K562 (cell line): ENCODE measurements at regions not wholly inside any gene's neighbourhood (a gene's known extent, or its start where the extent isn't known, plus 50 kb on each side); places are given as distances from the start of the nearest gene placed in this dataset.

Experiments
- ATAC-seq: fragments of 200-7000 bp; cut with Tn5 transposase; 3 replicates; pipeline ENCODE4 v1.9.1; 2020; ENCODE audit warnings: moderate library complexity
- BruUV-seq: library from RNA; stranded (reverse); fragments of 400-500 nt; replicated peaks from 2 replicates; lab custom pipeline; 2021; lab: Mats Ljungman, UMichigan
- CTCF ChIA-PET: fragments of 300-600 bp; formaldehyde crosslinking; extraction: SDS; loops from one replicate; lab custom pipeline; 2021; ENCODE audit warnings: low intra/inter-chr PET ratio; lab: Yijun Ruan, JAX
- POLR2A ChIA-PET: fragments of 300-600, 350-650 bp; sonication (Branson Sonifier 250); formaldehyde crosslinking; extraction: SDS; loops from one replicate; lab custom pipeline; 2021; ENCODE audit warnings: antibody characterized with exemption, inconsistent platforms; lab: Yijun Ruan, JAX
- DNase-seq, 4 experiments: peaks; one replicate each; pipeline versions ENCODE4 v3.0.0 to v3.0.0-alpha.2; 2011 to 2018; ENCODE audit warnings: low spot score in 3 of 4, mixed read lengths in 3 of 4; ENCODE audit errors: extremely low read depth in 1 of 4
- FAIRE-seq: peaks from 2 replicates; lab custom pipeline; 2011; peaks lifted over from hg19 to GRCh38; lab: Jason Lieb, UNC
- H2AFZ ChIP-seq: 2 replicates; pipeline ENCODE4 v1.6.0; 2011; ENCODE audit warnings: low read depth, low read length, control low read depth, inconsistent platforms
- H3K27ac ChIP-seq: fragments of 200-600 bp; 3 replicates; pipeline ENCODE4 v1.8.0; 2011; ENCODE audit warnings: low read depth, mild to moderate bottlenecking, control low read depth, inconsistent platforms, low read length, moderate library complexity, mixed read lengths; ENCODE audit errors: extremely low read depth
- H3K27me3 ChIP-seq, 2 experiments: fragments of 300-600 bp in 1 of 2; 2 replicates in 1 of 2; 3 replicates in 1 of 2; pipeline versions ENCODE4 v1.6.0 to v1.8.0; 2011; ENCODE audit warnings: inconsistent platforms in 2 of 2, low read length in 2 of 2, mild to moderate bottlenecking in 1 of 2, mixed read lengths in 1 of 2, moderate library complexity in 1 of 2; ENCODE audit not compliant: control insufficient read depth in 2 of 2, insufficient read depth in 2 of 2
- H3K36me3 ChIP-seq: fragments of 300-600 bp; 3 replicates; pipeline ENCODE4 v1.8.0; 2011; ENCODE audit warnings: mild to moderate bottlenecking, low read length, inconsistent platforms; ENCODE audit not compliant: control insufficient read depth, insufficient read depth
- H3K4me1 ChIP-seq, 2 experiments: fragments of 200-600 bp in 1 of 2; replicated peaks in 1 of 2; 2 replicates in 1 of 2; 3 replicates in 1 of 2; pipeline versions ENCODE4 v1.5.1 to v1.8.0; 2011; ENCODE audit warnings: inconsistent platforms in 2 of 2, low read length in 2 of 2, mild to moderate bottlenecking in 1 of 2, mixed read lengths in 1 of 2, moderate library complexity in 1 of 2; ENCODE audit not compliant: control insufficient read depth in 2 of 2, insufficient read depth in 2 of 2
- H3K4me2 ChIP-seq: 2 replicates; pipeline ENCODE4 v1.6.1; 2011; ENCODE audit warnings: low read length, control low read depth, inconsistent platforms, mixed read lengths; ENCODE audit not compliant: insufficient read depth
- H3K4me3 ChIP-seq: fragments of 200-600 bp; sonication (generic), shearing (Covaris generic); 2 replicates; pipeline ENCODE4 v1.5.1; 2016; ENCODE audit warnings: control low read depth, inconsistent platforms
- H3K79me2 ChIP-seq: fragments of 200-600 bp; 3 replicates; pipeline ENCODE4 v1.8.0; 2011; ENCODE audit warnings: low read length, inconsistent platforms; ENCODE audit not compliant: control insufficient read depth, insufficient read depth
- H3K9ac ChIP-seq, 2 experiments: 2 replicates each; pipeline versions ENCODE4 v1.6.0 to v1.6.1; 2011; ENCODE audit warnings: low read depth in 2 of 2, low read length in 2 of 2, control low read depth in 1 of 2, inconsistent platforms in 1 of 2, mild to moderate bottlenecking in 1 of 2, mixed read lengths in 1 of 2; ENCODE audit not compliant: insufficient read depth in 1 of 2
- H3K9me1 ChIP-seq: one replicate; pipeline ENCODE4 v1.6.0; 2011; ENCODE audit warnings: inconsistent platforms, mild to moderate bottlenecking, low read length, moderate library complexity; ENCODE audit not compliant: control insufficient read depth, insufficient read depth
- H3K9me3 ChIP-seq: replicated peaks from 2 replicates; pipeline ENCODE4 v1.5.1; 2011; ENCODE audit warnings: low read depth, low read length, inconsistent platforms; ENCODE audit not compliant: control insufficient read depth, insufficient read depth
- H4K20me1 ChIP-seq: replicated peaks from 2 replicates; pipeline ENCODE4 v1.6.1; 2011; ENCODE audit warnings: low read length, inconsistent platforms, mixed read lengths; ENCODE audit not compliant: control insufficient read depth, insufficient read depth
- ARID2 ChIP-seq: fragments of 450-650 bp; IDR thresholded peaks from 2 replicates; pipeline ENCODE4 v1.6.1; 2017; ENCODE audit warnings: antibody characterized with exemption, mild to moderate bottlenecking
- KDM1A ChIP-seq, 2 experiments: fragments of 450-650 bp; IDR thresholded peaks; 2 replicates each; pipeline ENCODE4 v1.6.1; 2016; ENCODE audit warnings: mild to moderate bottlenecking in 2 of 2
- MCM7 ChIP-seq, 2 experiments: fragments of 450-650 bp; IDR thresholded peaks; 2 replicates each; pipeline ENCODE4 v1.6.1; 2016 to 2018
- NCOA1 ChIP-seq: fragments of 450-650 bp; IDR thresholded peaks from 2 replicates; pipeline ENCODE4 v1.6.1; 2016; ENCODE audit warnings: low read depth
- PHF8 ChIP-seq: fragments of 200-600 bp; sonication (generic); IDR thresholded peaks from 2 replicates; pipeline ENCODE4 v1.6.1; 2012; ENCODE audit warnings: mixed run types, mild to moderate bottlenecking, inconsistent platforms, low read length, moderate library complexity, borderline replicate concordance
- WGBS: fragments of 100-300 bp; shearing (Covaris generic); methylation state at CpG from one replicate; pipeline ENCODE4 v1.1.6; 2016; ENCODE audit warnings: low coverage, mixed read lengths; ENCODE audit not compliant: insufficient coverage; ENCODE audit errors: missing lambda C conversion rate; 5-methylcytosine and 5-hydroxymethylcytosine counted together
- in situ Hi-C: fragments of 300-500 bp; cut with MboI; formaldehyde crosslinking; loops from 4 replicates; pipeline ENCODE4 v1.15.0; 2018; ENCODE audit warnings: inconsistent platforms, mixed read lengths
- intact Hi-C: fragments of 100-400 bp; cut with micrococcal nuclease; formaldehyde crosslinking; loops from 2 replicates; pipeline ENCODE4 v1.14.2; 2022
- TF ChIP-seq, protein P1 (sequence below): sonication (generic); formaldehyde crosslinking; IDR thresholded peaks from 2 replicates; pipeline ENCODE4 v1.8.0; 2023; ENCODE audit warnings: missing genetic modification reagents, mild to moderate bottlenecking, borderline replicate concordance
- TF ChIP-seq, protein P2 (sequence below): IDR thresholded peaks from 2 replicates; pipeline ENCODE4 v1.6.1; 2012; ENCODE audit warnings: low read depth, low read length, improper control_type of control experiment, borderline replicate concordance

DNA sequence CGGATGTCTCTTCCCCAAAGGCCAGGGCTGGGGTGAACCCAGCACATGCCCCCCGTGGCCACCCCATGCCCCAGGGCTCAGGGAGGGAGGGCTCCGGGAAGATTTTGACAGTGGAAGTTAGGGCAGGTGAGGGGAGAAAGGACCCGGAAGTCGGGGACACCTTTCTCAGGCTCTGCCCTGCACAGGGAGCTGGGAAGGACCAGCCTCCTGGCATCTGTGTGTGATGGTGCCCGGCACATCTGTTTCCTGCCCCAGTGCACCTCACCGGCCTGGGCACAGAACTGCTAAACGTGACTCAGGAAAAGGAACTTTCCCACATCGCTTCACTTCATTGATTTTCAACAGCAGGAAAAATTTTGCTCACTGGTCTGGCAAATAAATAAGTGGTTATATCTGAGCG, 141.1 kb upstream of the AFDN start (continued):
- TF ChIP-seq, protein P1, sequence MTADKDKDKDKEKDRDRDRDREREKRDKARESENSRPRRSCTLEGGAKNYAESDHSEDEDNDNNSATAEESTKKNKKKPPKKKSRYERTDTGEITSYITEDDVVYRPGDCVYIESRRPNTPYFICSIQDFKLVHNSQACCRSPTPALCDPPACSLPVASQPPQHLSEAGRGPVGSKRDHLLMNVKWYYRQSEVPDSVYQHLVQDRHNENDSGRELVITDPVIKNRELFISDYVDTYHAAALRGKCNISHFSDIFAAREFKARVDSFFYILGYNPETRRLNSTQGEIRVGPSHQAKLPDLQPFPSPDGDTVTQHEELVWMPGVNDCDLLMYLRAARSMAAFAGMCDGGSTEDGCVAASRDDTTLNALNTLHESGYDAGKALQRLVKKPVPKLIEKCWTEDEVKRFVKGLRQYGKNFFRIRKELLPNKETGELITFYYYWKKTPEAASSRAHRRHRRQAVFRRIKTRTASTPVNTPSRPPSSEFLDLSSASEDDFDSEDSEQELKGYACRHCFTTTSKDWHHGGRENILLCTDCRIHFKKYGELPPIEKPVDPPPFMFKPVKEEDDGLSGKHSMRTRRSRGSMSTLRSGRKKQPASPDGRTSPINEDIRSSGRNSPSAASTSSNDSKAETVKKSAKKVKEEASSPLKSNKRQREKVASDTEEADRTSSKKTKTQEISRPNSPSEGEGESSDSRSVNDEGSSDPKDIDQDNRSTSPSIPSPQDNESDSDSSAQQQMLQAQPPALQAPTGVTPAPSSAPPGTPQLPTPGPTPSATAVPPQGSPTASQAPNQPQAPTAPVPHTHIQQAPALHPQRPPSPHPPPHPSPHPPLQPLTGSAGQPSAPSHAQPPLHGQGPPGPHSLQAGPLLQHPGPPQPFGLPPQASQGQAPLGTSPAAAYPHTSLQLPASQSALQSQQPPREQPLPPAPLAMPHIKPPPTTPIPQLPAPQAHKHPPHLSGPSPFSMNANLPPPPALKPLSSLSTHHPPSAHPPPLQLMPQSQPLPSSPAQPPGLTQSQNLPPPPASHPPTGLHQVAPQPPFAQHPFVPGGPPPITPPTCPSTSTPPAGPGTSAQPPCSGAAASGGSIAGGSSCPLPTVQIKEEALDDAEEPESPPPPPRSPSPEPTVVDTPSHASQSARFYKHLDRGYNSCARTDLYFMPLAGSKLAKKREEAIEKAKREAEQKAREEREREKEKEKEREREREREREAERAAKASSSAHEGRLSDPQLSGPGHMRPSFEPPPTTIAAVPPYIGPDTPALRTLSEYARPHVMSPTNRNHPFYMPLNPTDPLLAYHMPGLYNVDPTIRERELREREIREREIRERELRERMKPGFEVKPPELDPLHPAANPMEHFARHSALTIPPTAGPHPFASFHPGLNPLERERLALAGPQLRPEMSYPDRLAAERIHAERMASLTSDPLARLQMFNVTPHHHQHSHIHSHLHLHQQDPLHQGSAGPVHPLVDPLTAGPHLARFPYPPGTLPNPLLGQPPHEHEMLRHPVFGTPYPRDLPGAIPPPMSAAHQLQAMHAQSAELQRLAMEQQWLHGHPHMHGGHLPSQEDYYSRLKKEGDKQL (CRISPR knock-in tag), result no peak
- no peak for TF ChIP-seq MCM7 (IDR thresholded peaks at IDR 0.05)

GRCh38 chr6:167686204-167686893, 140.4 kb upstream of the AFDN start:
- no peak overlapping the region for H3K27ac ChIP-seq
- under 1% methylated on average over 7 of the region's 7 CpGs for WGBS
- FAIRE-seq, result no peak
- ChIA-PET POLR2A (interaction anchor here (0.6 kb wide), 1 partner anchor 17 kb away, joined by 4 read pairs; no protein-coding TSS in a partner anchor), CTCF (no interaction called here)
- H3K9ac ChIP-seq, result no peak overlapping the region
- H2AFZ ChIP-seq, result no peak overlapping the region
- in situ Hi-C loops (no loop called here), intact Hi-C loops (no loop called here)
- no peak for DNase-seq
- H3K36me3 ChIP-seq, result no peaks in the 10 kb centered on the region
- H4K20me1 ChIP-seq, result no peaks in the 10 kb centered on the region
- no peaks in the 10 kb centered on the region; a peak in 1 of 5 replicates for H3K4me1 ChIP-seq
- no peak overlapping the region for H3K4me2 ChIP-seq
- ATAC-seq, result no peak
- peaks cover 37 to 67% of the 10 kb centered on the region in 2 experiments for H3K27me3 ChIP-seq
- no peak overlapping the region for H3K4me3 ChIP-seq
- peaks cover 7% of the 10 kb centered on the region; the same call in 1 of the 2 replicates for H3K9me3 ChIP-seq
- H3K9me1 ChIP-seq, result no peaks in the 10 kb centered on the region
- no peaks in the 10 kb centered on the region for H3K79me2 ChIP-seq
- peak; percentile 23; the same call in 1 of the 2 replicates for TF ChIP-seq ARID2
- TF ChIP-seq, protein P2, sequence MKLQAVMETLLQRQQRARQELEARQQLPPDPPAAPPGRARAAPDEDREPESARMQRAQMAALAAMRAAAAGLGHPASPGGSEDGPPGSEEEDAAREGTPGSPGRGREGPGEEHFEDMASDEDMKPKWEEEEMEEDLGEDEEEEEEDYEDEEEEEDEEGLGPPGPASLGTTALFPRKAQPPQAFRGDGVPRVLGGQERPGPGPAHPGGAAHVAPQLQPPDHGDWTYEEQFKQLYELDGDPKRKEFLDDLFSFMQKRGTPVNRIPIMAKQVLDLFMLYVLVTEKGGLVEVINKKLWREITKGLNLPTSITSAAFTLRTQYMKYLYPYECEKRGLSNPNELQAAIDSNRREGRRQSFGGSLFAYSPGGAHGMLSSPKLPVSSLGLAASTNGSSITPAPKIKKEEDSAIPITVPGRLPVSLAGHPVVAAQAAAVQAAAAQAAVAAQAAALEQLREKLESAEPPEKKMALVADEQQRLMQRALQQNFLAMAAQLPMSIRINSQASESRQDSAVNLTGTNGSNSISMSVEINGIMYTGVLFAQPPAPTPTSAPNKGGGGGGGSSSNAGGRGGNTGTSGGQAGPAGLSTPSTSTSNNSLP, result no peak
- peak in 1 of 2 experiments; percentile 70; a peak in 1 of 4 replicates for TF ChIP-seq KDM1A (IDR thresholded peaks at IDR 0.05)
- no peak for TF ChIP-seq PHF8
- no peak for TF ChIP-seq NCOA1
- BruUV-seq, result no TSS peak
